ENCODE measurements at regions not wholly inside any gene's neighbourhood (a gene's known extent, or its start where the extent isn't known, plus 50 kb on each side); places are given as distances from the start of the nearest gene placed in this dataset.

GRCh38 chr13:108033800-108034707, 181.3 kb downstream of the LIG4 start:
- TF ChIP-seq EP300 (IDR thresholded peaks at IDR 0.05) (no peak), CTCF (IDR thresholded peaks at IDR 0.05) (no peak)
